ENCODE measurements at regions not wholly inside any gene's neighbourhood (a gene's known extent, or its start where the extent isn't known, plus 50 kb on each side); places are given as distances from the start of the nearest gene placed in this dataset.
"Not testable (repeated sequence)": the region's sequence is repeated elsewhere in the genome, so short reads cannot be mapped to it uniquely, and the experiment has no call there.

DNA sequence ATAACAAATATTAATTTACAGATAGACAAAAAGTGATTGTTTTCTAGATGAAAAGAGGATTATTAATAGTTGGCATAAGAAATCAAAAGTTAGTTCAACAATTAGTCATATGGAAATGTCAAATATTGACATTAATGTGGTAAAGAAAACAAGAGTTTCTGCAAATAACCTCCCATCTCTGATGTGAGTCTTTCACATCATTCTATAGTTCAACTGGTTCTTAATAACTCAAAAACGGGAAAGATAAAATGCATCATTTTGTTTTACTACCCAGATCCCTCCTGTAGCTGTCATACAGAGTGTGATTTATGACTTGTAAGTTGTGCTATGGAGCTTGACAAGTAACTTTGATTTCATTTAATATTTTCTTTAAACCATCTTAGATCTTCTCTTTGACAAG is 594.8 kb downstream of the ZWINT start:
- intact Hi-C loops (cut with micrococcal nuclease) = no loop called here

DNA sequence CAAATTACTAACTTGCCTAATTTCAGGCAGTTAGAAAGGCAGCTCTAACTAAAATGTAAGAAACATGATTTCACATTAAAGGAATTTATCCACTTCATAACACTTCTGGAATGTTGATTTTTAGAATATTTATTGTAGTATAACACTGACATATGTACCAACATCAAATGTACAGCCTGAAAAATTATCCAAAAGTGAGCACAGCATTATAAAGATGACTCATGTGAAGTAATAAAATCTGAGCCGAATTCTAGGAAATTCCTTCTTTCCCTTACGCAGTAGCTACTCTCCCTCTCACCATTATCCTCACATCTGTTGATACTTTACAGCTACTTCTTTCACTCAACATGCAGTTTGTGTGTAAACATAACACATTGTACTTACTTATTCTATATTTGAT is 610.6 kb downstream of the ZWINT start:
- intact Hi-C loops (cut with micrococcal nuclease) = no loop called here

DNA sequence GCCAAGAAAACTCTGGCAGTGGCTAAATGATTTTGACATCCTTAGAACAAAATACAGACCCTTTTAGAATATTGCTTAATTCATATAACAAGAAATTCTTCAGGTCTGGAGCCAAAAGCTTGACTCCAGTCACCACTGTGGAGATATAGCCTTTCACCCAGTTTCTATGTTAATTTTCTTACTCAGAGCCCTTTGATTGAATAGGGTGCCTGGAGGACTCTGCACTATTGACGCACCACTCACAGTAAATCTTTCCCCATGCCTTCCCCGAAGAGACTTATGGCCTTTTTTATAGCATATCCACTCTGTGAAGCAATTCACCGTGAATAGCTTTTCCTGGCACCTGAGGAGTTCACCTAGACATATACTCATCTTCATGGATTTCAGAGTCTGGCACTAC is 613.8 kb downstream of the ZWINT start:
- intact Hi-C loops (cut with micrococcal nuclease) = no loop called here

DNA sequence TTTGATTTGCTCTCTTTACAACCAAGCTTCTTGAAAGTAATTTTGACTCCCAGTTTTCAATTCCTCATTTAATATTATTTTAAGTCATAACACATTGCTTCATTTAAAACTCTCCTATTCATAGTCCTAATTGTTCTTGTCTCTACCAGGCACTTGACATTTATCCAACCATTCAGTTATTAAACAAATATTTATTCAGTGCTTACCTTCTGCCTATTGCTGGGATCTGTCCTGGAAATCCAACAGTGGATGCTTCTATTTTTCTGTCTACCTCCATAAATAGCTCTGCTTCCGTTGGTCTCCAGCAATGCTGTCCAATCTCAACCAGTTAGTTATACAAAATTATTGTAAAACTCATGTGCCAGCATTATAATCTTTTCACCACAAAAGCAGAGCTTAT is 615.1 kb downstream of the ZWINT start:
- intact Hi-C loops (cut with micrococcal nuclease) = no loop called here

DNA sequence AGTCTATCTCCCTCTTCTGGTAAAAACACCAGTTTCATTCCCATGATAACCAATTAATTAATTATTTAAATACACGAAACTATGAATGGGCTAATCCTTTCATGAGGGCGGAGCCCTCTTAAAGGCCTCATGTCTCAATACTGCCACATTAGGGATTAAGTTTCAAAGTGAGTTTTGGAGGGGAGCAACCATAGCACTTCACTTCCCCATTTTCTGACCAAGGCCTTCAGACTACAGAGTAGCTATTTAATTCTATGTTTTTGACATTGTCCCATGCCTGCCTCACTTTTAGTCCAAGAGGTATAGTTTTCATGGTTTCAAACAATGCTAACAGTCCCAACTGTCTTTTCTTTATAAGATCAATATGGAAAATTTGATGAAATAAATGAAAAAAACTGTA is 618.6 kb downstream of the ZWINT start:
- intact Hi-C loops (cut with micrococcal nuclease) = loop anchor here (5.0 kb wide), 1 partner anchor 650 kb away; no protein-coding TSS in a partner anchor

DNA sequence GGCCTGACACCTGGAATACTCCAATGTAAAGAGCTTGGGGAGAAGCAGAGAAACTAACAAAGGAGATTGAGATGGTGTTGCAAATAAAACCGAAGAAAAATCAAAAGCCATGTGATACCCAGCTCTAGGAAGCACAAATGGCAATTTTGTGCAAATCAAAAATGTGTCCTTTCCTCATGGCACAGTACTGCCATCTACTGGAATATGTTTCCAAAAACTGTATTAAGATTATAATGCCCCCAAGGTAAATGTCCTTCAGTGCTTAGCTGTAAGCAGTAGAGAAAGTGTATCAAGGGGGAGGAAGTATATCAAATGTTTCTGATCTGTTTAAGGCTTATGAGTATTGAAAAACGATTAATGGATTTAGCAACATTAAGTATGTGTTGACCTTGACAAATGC is 620.3 kb downstream of the ZWINT start:
- intact Hi-C loops (cut with micrococcal nuclease) = loop anchor here (5.0 kb wide), 1 partner anchor 648 kb away; no protein-coding TSS in a partner anchor

DNA sequence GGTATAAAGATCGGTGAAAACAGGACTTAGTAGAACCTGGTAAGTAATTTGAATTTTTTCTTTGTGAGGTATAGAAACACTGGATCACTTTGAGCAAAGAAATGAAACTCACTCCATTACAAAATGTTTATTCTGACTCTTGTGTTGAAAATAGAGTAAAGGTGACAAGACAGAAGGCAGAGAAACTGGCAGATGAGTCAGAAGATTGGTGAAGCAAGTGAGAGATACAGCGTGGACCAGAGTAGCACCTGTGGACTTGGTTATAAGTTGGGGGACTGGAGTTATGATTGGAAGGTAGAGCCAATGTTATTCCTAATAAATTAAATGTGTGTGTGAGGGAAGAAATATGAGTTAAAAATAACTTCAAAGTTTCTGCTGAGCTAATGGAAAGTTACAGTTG is 620.9 kb downstream of the ZWINT start:
- intact Hi-C loops (cut with micrococcal nuclease) = loop anchor here (5.0 kb wide), 1 partner anchor 648 kb away; no protein-coding TSS in a partner anchor

DNA sequence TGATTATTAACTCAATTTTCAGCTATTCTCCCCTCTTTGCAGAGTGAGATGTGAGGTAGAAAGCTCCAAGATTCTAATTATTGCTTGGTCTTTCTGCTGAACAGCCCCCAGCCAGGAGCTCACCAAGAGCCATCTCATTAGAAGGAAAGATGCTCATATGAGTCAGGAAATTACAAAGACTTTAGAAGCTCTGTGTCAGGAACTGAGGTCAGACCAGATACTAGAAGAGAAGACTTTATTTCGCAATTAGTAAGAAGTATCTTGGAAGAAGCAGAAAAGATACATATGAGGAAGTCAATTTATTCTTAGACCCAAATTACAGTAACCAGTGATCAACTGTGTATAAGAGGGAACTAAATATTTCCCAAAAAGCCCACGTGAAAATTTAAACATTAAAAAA is 626.9 kb downstream of the ZWINT start:
- intact Hi-C loops (cut with micrococcal nuclease) = no loop called here

DNA sequence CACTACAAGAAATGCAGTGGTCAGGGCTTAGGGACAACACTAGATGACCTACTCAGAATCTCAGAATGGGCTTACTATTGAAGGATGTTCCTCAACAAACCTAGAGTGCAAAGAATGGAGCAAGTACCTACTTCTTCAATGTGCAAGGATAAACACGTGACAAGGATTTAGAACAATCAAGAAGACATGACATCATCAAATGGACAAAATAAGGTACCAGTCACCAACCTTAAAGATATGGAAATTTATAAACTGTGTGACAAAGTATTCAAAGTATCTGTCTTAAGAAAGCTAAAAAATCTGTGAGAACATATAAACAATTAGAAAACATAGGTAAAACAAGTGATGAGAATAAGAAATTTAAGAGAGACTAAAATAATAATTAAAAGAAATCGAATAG is 656.1 kb downstream of the ZWINT start:
- intact Hi-C loops (cut with micrococcal nuclease) = no loop called here

DNA sequence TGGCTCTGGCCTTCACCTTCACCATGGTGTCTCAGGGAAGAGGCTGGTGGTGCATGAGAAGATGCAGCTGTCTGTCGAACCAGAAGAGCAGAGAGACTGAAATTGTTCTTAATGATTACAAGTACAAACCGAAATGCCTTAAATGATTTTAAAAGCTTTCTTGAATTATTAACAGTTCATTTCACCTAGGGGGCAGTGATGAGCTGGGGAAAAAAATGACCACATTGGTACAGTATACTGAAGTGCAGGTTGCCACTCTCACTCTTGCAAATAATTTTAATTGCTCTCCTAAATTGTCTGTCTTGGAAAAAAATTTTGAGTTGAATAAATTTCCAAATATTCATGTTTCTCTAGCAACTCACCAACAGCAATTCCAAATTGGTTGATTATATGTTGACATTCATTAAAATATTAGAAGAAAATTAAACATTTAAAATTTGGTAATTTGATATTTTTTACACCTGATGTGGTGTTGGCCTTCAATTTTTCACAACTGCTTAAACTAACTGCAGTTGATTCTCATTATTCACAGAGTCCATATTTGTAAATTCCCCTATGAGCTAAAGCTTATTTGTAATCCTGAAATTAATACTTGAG is 692.6 kb downstream of the ZWINT start:
- intact Hi-C loops (cut with micrococcal nuclease) = no loop called here

DNA sequence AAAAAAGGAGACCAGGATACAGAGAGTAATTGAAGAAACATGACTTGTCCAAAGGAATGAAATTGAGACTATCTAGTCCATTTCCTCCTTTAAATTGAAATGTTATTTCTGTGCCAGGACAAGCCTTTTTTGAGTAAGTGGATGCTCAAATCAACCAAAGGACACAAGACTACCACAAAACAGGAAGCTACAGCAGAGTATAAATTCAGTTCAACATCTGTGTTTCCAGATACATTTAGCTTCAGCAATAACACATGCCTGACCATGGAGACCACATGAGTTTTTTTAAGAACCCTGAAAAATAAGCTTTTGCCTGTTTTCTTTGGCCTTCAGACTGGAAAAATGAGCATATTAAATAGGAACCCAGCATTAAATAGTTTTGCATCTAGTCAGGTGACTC is 707.5 kb downstream of the ZWINT start:
- intact Hi-C loops (cut with micrococcal nuclease) = no loop called here

DNA sequence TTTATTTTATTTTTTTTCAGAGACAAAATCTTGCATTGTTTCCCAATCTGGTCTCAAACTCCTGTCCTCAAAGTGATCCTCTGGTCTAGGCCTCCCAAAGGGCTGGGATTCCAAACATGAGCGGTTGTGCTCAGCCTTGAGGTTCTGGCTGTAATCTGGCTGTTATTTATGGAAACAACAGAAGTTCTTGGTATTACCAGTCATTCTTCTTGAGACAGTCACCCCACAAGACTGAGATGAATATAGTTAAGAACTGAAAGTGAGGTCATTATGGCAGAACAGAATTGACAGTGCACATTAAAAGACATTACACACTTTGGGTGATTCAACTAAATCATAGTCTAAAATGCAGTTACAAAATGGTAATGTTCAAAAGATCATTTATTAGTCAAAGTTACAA is 719.5 kb downstream of the ZWINT start:
- intact Hi-C loops (cut with micrococcal nuclease) = no loop called here

DNA sequence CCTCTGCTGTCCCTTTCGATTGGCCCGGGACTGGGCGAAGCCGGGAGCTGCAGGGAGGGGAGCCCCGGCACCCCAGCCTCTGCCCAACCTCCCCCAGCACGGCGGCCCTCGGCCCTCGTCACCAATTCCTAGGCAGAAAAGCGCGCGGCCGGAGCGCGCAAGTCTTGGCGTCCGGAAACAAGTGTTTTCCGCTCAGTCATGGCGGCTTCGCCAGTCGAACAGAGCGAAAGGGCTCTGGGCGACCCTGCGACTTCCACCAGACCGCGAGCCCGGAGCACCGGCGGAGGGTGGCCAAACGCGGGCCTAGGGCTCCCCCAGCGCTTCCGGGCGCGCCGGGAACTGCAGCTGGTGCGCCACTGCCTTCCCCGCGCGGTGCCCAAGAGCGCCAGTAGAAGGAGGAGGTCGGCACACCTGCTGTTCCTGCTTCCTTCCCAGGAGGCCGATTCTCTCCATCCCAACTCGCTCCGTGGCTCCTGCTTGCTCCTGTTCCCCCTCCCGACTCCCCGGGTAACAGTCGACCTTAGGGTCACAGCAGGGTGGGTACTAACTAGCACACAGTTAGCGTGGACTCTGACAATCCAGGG is 729.9 kb downstream of the ZWINT start:
- intact Hi-C loops (cut with micrococcal nuclease) = no loop called here

DNA sequence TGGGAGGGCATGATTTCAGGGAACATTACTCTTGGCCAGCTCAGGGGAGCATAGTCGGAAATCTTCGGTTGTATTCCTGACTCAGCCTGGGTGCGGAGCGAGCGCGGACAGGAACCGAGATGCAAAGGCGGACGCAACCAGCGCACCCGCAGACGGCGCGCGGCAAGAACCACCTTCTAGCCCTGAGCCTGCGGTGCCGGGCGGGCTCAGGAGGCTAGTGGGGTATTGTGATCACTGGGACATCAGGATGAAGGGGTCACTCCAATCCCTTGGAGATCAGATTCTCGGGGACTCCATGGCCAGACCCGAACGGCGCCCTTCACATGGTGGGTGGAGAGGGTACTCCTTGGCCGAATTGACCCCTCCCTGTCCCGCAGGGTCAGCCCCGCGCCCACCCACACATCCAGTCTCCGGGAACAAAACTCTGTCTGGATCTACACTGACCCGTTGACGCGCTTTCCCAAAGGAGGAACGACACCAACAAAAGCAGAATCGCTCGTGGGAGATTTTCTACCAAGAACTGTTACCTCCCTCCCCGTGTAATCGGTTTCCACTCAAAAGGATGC is 730.5 kb downstream of the ZWINT start:
- intact Hi-C loops (cut with micrococcal nuclease) = no loop called here

DNA sequence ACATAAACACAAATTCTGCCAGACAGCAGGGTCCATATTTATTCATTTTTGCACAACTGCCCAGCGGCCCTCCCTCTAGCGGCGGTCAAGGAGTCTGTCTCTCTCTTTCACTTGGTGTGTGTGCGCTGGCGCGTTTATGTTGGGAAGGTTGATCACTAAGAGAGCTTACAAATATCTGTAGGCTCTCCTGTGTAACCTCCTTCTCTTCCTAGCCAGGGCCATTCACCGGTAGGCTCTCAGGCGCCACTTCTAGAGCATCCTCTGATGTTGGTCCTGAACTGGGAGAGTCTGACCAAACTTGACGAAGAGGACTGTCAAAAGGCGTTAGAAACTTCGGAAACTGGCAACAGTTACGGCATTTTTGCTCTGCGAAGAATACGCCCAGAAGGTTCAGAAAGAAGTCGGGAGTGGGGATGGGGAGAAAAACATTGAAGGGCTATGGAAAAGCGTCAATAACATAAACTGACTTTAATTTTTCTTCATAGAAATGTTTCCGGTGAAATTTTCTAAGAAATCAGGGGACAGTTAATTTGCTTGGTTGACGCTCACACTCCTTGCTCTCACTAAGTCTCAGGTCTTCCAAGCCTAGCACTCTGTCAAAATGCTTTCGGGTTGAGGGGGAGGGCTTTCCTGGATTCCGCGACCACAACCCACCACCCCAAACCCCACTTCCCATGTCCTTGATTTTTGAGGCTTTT is 731.1 kb downstream of the ZWINT start:
- intact Hi-C loops (cut with micrococcal nuclease) = no loop called here

DNA sequence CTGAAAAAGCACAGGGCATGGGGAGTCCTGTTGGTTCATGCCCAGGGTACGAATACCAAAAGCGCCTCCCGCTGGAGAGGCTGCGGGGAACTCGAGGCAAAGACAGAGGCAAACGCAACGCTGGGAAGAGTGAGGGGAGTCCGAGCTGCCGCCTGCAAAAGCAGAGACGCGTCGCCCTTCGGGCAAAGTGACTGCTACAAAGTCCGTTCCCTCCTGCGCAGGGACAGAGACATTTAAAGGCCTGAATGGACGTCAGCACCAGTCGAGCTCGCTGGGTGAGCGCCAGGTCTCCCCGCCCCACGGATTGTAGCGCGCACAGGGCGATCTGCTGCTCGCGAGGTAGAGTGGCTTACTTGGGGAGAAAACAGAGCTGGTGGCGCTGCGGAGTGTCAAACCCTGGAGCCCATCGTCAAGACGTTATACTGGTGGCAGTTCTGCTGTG is 732.8 kb downstream of the ZWINT start:
- intact Hi-C loops (cut with micrococcal nuclease) = no loop called here

DNA sequence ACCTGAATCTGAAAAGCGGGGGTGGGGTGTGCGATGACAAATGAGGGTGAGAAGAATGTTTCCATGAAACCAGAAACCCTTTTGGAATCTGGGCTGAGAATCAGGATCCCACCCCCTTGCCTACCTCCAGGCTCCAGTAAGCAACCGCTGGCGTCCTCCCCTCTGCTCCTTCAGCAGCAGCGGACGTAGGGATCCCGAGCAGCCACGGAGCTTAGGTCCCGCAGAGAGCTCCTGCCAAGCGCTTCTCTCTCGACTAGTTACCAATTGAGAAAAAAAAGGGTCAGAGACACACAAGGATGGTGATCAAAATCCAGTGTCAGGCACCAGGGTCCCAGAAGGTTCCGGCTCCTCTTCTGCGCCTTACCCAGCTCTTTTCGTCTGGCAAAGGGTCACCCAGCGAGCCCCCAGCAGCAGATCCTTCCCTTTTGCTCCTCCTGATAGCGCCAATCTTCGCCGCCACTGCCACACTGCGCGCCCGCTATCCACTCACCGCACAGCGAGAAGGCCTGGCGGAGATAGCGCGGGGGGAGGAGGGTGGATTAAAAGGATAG is 733.5 kb downstream of the ZWINT start:
- intact Hi-C loops (cut with micrococcal nuclease) = no loop called here

DNA sequence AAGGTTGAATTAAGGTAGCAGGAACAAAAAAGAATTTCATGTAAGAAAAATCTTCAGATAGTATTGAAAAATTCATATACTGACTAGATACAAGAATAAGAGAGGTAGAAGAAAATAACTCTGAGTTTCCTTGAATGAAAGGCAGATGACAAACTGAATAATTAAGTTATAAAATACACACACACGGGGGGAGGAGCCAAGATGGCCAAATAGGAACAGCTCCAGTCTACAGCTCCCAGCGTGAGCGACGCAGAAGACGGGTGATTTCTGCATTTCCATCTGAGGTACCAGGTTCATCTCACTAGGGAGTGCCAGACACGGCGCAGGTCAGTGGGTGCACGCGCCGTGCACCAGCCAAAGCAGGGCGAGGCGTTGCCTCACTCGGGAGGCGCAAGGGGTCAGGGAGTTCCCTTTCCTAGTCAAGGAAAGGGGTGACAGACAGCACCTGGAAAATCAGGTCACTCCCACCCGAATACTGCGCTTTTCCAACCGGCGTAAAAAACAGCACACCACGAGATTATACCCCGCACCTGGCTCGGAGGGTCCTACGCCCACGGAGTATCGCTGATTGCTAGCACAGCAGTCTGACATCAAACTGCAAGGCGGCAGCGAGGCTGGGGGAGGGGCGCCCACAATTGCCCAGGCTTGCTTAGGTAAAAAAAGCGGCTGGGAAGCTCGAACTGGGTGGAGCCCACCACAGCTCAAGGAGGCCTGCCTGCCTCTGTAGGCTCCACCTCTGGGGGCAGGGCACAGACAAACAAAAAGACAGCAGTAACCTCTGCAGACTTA is 759.2 kb downstream of the ZWINT start:
- intact Hi-C loops (cut with micrococcal nuclease) = not testable (repeated sequence)

DNA sequence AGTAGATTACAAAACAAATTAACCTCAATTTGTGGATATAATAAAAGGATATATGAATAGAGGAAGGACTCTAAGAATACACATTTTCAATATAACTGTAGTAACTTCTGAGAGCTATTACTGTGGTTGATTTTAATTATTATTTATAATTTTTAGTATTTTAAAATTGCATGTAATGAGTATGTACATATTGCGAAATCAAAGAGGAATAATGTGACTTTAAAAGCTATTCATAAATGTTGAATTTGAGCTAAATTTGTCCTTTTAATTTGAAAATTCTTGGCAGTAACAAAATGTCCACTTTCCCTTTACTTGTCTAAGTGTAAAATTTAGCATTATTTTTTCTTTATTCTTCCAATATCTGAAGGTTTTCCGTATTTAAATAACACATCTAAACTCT is 750.6 kb upstream of the PCDH15 start:
- intact Hi-C loops (cut with micrococcal nuclease) = no loop called here

DNA sequence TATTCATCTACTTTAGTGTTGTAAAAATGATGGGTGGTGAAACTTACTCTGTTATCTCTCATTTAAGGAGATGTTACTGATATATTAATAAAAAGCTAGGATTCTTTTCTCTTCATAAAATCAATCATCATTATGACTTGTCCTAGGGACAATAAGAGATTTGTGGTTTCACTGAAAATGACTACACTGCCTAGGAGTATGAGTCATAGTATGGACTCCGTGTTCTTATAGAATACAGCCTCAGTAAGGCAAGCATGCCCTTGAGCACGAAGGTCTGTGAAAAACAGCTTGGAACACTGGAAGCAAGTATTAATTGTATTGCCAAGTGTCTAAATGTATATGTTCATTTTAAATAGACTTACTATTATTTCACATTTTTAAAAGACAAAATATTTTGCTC is 749.2 kb upstream of the PCDH15 start:
- intact Hi-C loops (cut with micrococcal nuclease) = no loop called here

DNA sequence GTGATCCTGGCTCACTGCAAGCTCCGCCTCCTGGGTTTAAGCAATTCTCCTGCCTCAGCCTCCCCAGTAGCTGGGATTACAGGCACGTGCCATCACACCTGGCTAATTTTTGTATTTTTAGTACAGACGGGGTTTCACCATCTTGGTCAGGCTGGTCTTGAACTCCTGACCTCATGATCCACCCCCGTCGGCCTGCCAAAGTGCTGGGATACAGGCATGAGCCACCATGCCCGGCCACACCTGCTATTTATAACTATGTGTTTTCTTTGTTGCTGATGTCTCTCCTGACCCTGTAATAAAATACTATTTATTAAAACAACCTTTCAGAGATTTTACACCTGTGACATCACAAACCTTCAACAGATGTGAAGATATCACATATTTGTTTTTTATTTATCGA is 736.5 kb upstream of the PCDH15 start:
- intact Hi-C loops (cut with micrococcal nuclease) = not testable (repeated sequence)

Data from T-helper 1 cell treated with Interleukin-12 subunit alpha and Interleukin-12 subunit beta and Interleukin-4 antibody, amounts not matched to agents 30 ng/mL and 1 ng/mL, for 36 hours (primary cell).